H9 (cell line): ENCODE measurements at regions not wholly inside any gene's neighbourhood (a gene's known extent, or its start where the extent isn't known, plus 50 kb on each side); places are given as distances from the start of the nearest gene placed in this dataset.

ENCODE experiments used
- DNase-seq: peaks from one replicate; pipeline ENCODE4 v3.0.0-alpha.2; 2017
- H2AFZ ChIP-seq: one replicate; pipeline ENCODE4 v1.6.1; 2013; ENCODE audit warnings: mild to moderate bottlenecking, low read length, control low read depth, moderate library complexity
- H2AK5ac ChIP-seq: 2 replicates; pipeline ENCODE4 v1.6.1; 2013; ENCODE audit warnings: low read length, control low read depth, mixed read lengths; ENCODE audit not compliant: insufficient read length
- H2BK120ac ChIP-seq: one replicate; pipeline ENCODE4 v1.6.1; 2013; ENCODE audit warnings: low read depth, mild to moderate bottlenecking, low read length, control low read depth, inconsistent platforms; ENCODE audit not compliant: poor library complexity, severe bottlenecking
- H2BK12ac ChIP-seq: 2 replicates; pipeline ENCODE4 v1.6.1; 2013; ENCODE audit warnings: low read length, control low read depth, mixed read lengths, low read depth; ENCODE audit not compliant: insufficient read length
- H2BK15ac ChIP-seq: 2 replicates; pipeline ENCODE4 v1.6.1; 2013; ENCODE audit warnings: low read depth, low read length, control low read depth
- H2BK20ac ChIP-seq: one replicate; pipeline ENCODE4 v1.6.1; 2013; ENCODE audit warnings: low read depth, mild to moderate bottlenecking, low read length, control low read depth, inconsistent platforms; ENCODE audit not compliant: poor library complexity, severe bottlenecking
- H2BK5ac ChIP-seq: 2 replicates; pipeline ENCODE4 v1.6.1; 2013; ENCODE audit warnings: low read length, control low read depth, mixed read lengths; ENCODE audit not compliant: insufficient read length
- H3K14ac ChIP-seq: 2 replicates; pipeline ENCODE4 v1.6.1; 2013; ENCODE audit warnings: low read length, control low read depth; ENCODE audit not compliant: insufficient read depth
- H3K18ac ChIP-seq: 2 replicates; pipeline ENCODE4 v1.6.1; 2013; ENCODE audit warnings: low read depth, mild to moderate bottlenecking, mixed read lengths, low read length, control low read depth; ENCODE audit not compliant: insufficient read length
- H3K23ac ChIP-seq: 2 replicates; pipeline ENCODE4 v1.6.1; 2013; ENCODE audit warnings: low read length, control low read depth, mixed read lengths, low read depth; ENCODE audit not compliant: insufficient read length
- H3K23me2 ChIP-seq: 2 replicates; pipeline ENCODE4 v1.6.1; 2013; ENCODE audit warnings: low read depth, mild to moderate bottlenecking, mixed read lengths, low read length, control low read depth; ENCODE audit not compliant: insufficient read length, poor library complexity, severe bottlenecking
- H3K27ac ChIP-seq: 2 replicates; pipeline ENCODE4 v1.5.1; 2013; ENCODE audit warnings: low read length, control low read depth, mixed read lengths, low read depth; ENCODE audit not compliant: insufficient read length
- H3K27me3 ChIP-seq: 2 replicates; pipeline ENCODE4 v1.6.1; 2013; ENCODE audit warnings: low read length, control low read depth, inconsistent platforms; ENCODE audit not compliant: insufficient read depth
- H3K4ac ChIP-seq: 2 replicates; pipeline ENCODE4 v1.6.1; 2013; ENCODE audit warnings: low read depth, mild to moderate bottlenecking, control low read depth, inconsistent platforms, low read length, moderate library complexity
- H3K4me1 ChIP-seq: 2 replicates; pipeline ENCODE4 v1.6.1; 2013; ENCODE audit warnings: low read length, control low read depth, inconsistent platforms; ENCODE audit not compliant: insufficient read depth
- H3K4me2 ChIP-seq: 2 replicates; pipeline ENCODE4 v1.6.1; 2013; ENCODE audit warnings: low read length, control low read depth, mixed read lengths; ENCODE audit not compliant: insufficient read length, insufficient read depth
- H3K56ac ChIP-seq: 2 replicates; pipeline ENCODE4 v1.6.1; 2013; ENCODE audit warnings: low read depth, mild to moderate bottlenecking, mixed read lengths, low read length, control low read depth; ENCODE audit not compliant: insufficient read length
- H3K79me1 ChIP-seq: 2 replicates; pipeline ENCODE4 v1.6.1; 2013; ENCODE audit warnings: low read depth, mild to moderate bottlenecking, moderate library complexity, low read length, control low read depth, inconsistent platforms; ENCODE audit not compliant: insufficient read depth, poor library complexity, severe bottlenecking
- H3K79me2 ChIP-seq: 2 replicates; pipeline ENCODE4 v1.6.1; 2013; ENCODE audit warnings: low read length, control low read depth, inconsistent platforms; ENCODE audit not compliant: insufficient read depth
- H3K9ac ChIP-seq: 2 replicates; pipeline ENCODE4 v1.6.1; 2013; ENCODE audit warnings: low read length, control low read depth, mixed read lengths; ENCODE audit not compliant: insufficient read length; ENCODE audit errors: extremely low read depth
- H3K9me3 ChIP-seq: one replicate; pipeline ENCODE4 v1.6.1; 2013; ENCODE audit warnings: low read depth, low read length, inconsistent platforms; ENCODE audit not compliant: control insufficient read depth
- H3T11ph ChIP-seq: one replicate; pipeline ENCODE4 v1.6.1; 2013; ENCODE audit warnings: mild to moderate bottlenecking, low read length, control low read depth, inconsistent platforms
- H4K20me1 ChIP-seq: one replicate; pipeline ENCODE4 v1.6.1; 2013; ENCODE audit not compliant: control insufficient read depth, insufficient read length, insufficient read depth
- H4K5ac ChIP-seq: 2 replicates; pipeline ENCODE4 v1.6.1; 2013; ENCODE audit warnings: low read depth, mild to moderate bottlenecking, mixed read lengths, low read length, control low read depth; ENCODE audit not compliant: insufficient read length
- H4K8ac ChIP-seq: replicated peaks from 2 replicates; pipeline ENCODE4 v1.6.1; 2013; ENCODE audit warnings: low read length, control low read depth, mixed read lengths, low read depth; ENCODE audit not compliant: insufficient read length
- H4K91ac ChIP-seq: 2 replicates; pipeline ENCODE4 v1.6.1; 2013; ENCODE audit warnings: low read depth, mild to moderate bottlenecking, moderate library complexity, mixed read lengths, low read length, control low read depth; ENCODE audit not compliant: insufficient read length
- H3K27ac Mint-ChIP-seq, 3 experiments: 2 replicates in 2 of 3; 3 replicates in 1 of 3; pipeline ENCODE4 v1.8.0; 2020 to 2021; ENCODE audit warnings: mixed read lengths in 3 of 3, mild to moderate bottlenecking in 1 of 3, moderate library complexity in 1 of 3
- H3K27me3 Mint-ChIP-seq: 2 replicates; pipeline ENCODE4 v1.8.0; 2021; ENCODE audit warnings: low read depth, mild to moderate bottlenecking, moderate library complexity, mixed read lengths
- H3K36me3 Mint-ChIP-seq, 3 experiments: 2 replicates in 2 of 3; 3 replicates in 1 of 3; pipeline ENCODE4 v1.8.0; 2020 to 2021; ENCODE audit warnings: low read depth in 3 of 3, mixed read lengths in 3 of 3; ENCODE audit not compliant: insufficient read depth in 1 of 3
- H3K4me1 Mint-ChIP-seq, 2 experiments: 2 replicates each; pipeline ENCODE4 v1.8.0; 2020; ENCODE audit warnings: mixed read lengths in 2 of 2
- H3K4me3 Mint-ChIP-seq, 2 experiments: 2 replicates in 1 of 2; 3 replicates in 1 of 2; pipeline ENCODE4 v1.8.0; 2020 to 2021; ENCODE audit warnings: mild to moderate bottlenecking in 2 of 2, mixed read lengths in 2 of 2, moderate library complexity in 1 of 2
- H3K9me3 Mint-ChIP-seq, 2 experiments: 2 replicates in 1 of 2; 3 replicates in 1 of 2; pipeline ENCODE4 v1.8.0; 2020; ENCODE audit warnings: mild to moderate bottlenecking in 2 of 2, mixed read lengths in 2 of 2, moderate library complexity in 1 of 2
- WGBS: extraction: QIAGEN DNeasy Blood & Tissue Kit; methylation state at CpG from one replicate; pipeline ENCODE4 v1.1.7; 2013; ENCODE audit warnings: missing lambda C conversion rate, low lambda C conversion rate, mixed read lengths; ENCODE audit not compliant: insufficient read length; ENCODE audit errors: extremely low coverage; 5-methylcytosine and 5-hydroxymethylcytosine counted together
- TF ChIP-seq, protein P1 (sequence below): fragments of 200-600 bp; sonication (generic); conservative IDR thresholded peaks from 3 replicates; pipeline ENCODE4 v1.8.0; 2021; ENCODE audit warnings: antibody characterized with exemption, mild to moderate bottlenecking

DNA sequence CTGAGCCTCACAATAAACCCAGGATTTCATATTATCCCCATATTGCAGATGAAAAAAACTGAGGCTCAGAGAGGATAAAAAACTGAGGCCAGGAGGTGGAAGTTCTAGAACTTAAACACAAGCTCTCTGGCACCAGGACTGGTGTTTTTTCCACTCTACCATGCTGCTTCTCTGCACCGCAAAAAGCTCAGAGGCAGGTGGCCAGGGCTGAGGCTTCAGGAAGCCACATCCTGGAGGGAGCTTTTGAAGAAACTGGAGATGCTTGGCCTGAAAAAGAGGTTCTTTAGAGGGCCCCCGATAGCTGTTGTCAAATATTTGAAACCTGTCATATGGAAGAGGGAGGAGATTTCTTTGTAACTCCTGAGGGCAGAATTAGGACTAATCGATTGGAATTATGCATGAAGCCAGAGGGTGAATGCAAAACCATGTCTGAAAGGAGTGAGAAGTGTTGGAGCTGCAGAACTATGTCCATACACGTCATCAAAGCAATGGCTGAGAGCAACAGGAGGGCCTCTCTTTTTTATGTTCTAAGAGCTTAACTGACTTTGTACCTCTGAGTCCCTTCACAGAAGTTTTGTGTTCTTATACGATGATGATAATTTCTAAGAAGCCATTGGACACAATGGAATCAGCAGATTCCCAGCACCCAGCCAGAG lies 448.6 kb downstream of the FUT8 start:
- H2AK5ac ChIP-seq = no peak overlapping the region
- H3K9me3 Mint-ChIP-seq = peaks cover 13 to 17% of the 10 kb centered on the region in 2 experiments
- H4K20me1 ChIP-seq = no peaks in the 10 kb centered on the region
- no peak overlapping the region for H4K5ac ChIP-seq
- no peak overlapping the region for H3K27ac Mint-ChIP-seq
- no peak overlapping the region for H3K14ac ChIP-seq
- H2BK5ac ChIP-seq = no peak overlapping the region
- H3K23me2 ChIP-seq = no peaks in the 10 kb centered on the region
- H3K56ac ChIP-seq = no peak overlapping the region
- no peak overlapping the region for H2BK20ac ChIP-seq
- H2BK120ac ChIP-seq = no peak overlapping the region
- no peaks in the 10 kb centered on the region for H3K79me1 ChIP-seq
- peaks cover 2% of the 10 kb centered on the region for H3K27me3 Mint-ChIP-seq
- no peaks in the 10 kb centered on the region for H3K4me1 ChIP-seq
- H3K4me2 ChIP-seq = no peak overlapping the region
- no peak overlapping the region for H3K18ac ChIP-seq
- H3T11ph ChIP-seq = no peak overlapping the region
- no peak overlapping the region for H3K4me3 Mint-ChIP-seq
- no peak for DNase-seq
- H4K8ac ChIP-seq = no peak overlapping the region
- no peak overlapping the region for H3K4ac ChIP-seq
- H2AFZ ChIP-seq = no peak overlapping the region
- no peaks in the 10 kb centered on the region for H3K79me2 ChIP-seq
- H3K4me1 Mint-ChIP-seq = peaks cover 0 to 2% of the 10 kb centered on the region in 2 experiments; a peak in 1 of 4 replicates
- H3K23ac ChIP-seq = no peak overlapping the region
- no peak overlapping the region for H3K9ac ChIP-seq
- peaks cover 5 to 22% (median 7%) of the 10 kb centered on the region in 3 experiments; a peak in 4 of 7 replicates for H3K36me3 Mint-ChIP-seq
- H3K27me3 ChIP-seq = no peaks in the 10 kb centered on the region
- TF ChIP-seq, protein P1, sequence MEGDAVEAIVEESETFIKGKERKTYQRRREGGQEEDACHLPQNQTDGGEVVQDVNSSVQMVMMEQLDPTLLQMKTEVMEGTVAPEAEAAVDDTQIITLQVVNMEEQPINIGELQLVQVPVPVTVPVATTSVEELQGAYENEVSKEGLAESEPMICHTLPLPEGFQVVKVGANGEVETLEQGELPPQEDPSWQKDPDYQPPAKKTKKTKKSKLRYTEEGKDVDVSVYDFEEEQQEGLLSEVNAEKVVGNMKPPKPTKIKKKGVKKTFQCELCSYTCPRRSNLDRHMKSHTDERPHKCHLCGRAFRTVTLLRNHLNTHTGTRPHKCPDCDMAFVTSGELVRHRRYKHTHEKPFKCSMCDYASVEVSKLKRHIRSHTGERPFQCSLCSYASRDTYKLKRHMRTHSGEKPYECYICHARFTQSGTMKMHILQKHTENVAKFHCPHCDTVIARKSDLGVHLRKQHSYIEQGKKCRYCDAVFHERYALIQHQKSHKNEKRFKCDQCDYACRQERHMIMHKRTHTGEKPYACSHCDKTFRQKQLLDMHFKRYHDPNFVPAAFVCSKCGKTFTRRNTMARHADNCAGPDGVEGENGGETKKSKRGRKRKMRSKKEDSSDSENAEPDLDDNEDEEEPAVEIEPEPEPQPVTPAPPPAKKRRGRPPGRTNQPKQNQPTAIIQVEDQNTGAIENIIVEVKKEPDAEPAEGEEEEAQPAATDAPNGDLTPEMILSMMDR = no peak
- H4K91ac ChIP-seq = no peak overlapping the region
- H2BK15ac ChIP-seq = no peak overlapping the region
- H3K27ac ChIP-seq = no peak overlapping the region
- no peak overlapping the region for H2BK12ac ChIP-seq
- no CpG with 5 or more reads among the region's 5 CpGs for WGBS
- no peaks in the 10 kb centered on the region for H3K9me3 ChIP-seq
